CD4-positive, alpha-beta T cell treated with Interferon alpha-2 for 1 hour (primary cell): ENCODE measurements at regions not wholly inside any gene's neighbourhood (a gene's known extent, or its start where the extent isn't known, plus 50 kb on each side); places are given as distances from the start of the nearest gene placed in this dataset.
"Not testable (repeated sequence)": the region's sequence is repeated elsewhere in the genome, so short reads cannot be mapped to it uniquely, and the experiment has no call there.

Experiments used
- DNase-seq, 2 donors: peaks; one replicate each; pipeline ENCODE4 v3.0.0-alpha.2; 2020 to 2022

- DNase-seq, result no peak
These were observed 168.7 kb upstream of the CNOT2 start for GRCh38 chr12:70074510-70074909.

DNA sequence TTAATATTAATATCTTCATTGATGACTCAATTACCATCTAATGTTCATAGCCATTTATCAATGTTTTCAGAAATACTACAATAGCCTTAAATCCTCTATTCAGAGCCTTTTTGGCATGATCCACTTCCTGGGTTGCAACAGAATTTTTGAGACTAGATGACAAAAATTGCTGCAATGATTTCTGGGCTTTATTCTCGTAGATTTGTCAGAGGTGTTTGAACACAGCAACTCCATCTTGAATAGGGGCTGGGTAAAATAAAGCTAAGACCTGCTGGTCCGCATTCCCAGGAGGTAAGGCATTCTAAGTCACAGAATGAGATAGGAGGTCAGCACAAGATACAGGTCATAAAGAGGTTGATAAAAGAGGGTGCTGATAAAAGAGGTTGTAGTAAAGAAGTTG is 165.8 kb upstream of the CNOT2 start:
- no peak for DNase-seq

DNA sequence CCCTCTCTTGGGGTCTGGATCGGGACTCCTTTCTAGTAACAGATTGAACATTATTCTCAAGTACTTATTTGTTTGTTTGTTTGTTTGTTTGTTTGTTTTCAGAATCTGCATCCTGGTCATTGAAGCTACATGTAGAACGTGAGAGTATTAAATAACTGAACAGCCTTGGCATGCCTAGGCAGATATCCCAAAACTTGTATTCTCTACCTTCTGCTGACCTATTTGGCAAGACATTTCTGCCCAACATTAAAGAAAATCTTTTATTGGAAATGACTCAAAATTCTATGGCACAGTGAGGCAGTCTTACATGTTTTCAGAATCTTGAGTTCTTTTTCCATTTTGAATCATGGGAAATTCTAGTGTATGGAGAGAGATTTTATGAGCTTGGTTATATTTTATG is 165.1 kb upstream of the CNOT2 start:
- no peak for DNase-seq

DNA sequence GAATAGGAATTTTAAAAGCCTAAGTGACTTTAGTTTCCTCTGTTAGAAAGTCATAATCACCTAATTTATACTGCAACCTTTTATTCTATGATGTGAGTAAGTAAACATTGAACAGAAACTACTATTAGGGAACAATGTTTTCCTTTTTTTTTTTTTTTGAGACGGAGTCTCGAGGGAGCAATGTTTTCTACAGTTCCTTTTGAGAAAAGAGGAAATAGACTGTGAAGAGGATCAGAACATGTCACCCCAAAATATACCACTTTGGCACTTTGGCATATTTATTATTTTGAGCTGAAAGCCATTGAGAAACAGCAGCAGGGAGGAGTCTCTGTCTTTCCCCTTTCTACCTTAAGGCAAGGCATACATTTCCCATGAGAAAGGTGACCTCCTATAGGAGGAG is 162.7 kb upstream of the CNOT2 start:
- DNase-seq, result no peak

GRCh38 chr12:70082997-70083676 is 160.1 kb upstream of the CNOT2 start:
- DNase-seq, result no peak

DNA sequence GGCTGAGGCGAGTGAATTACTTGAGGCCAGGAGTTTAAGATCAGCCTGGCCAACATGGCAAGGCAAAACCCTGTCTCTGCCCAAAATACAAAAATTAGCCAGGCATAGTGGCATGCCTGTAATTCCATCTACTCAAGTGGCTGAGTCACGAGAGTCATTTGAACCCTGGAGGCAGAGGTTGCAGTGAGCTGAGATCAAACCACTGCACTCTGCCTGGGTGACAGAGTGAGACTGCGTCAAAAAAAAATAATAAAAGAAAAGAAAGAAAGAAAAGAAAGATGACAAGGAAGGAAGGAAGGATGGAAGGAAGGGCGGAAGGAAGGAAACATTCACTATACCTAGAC is 159.6 kb upstream of the CNOT2 start:
- DNase-seq, result no peak

GRCh38 chr12:70086372-70086771 is 156.9 kb upstream of the CNOT2 start:
- DNase-seq, result not testable (repeated sequence)

- DNase-seq, result no peak
These were observed 152.2 kb upstream of the CNOT2 start for GRCh38 chr12:70091021-70091521.

DNA sequence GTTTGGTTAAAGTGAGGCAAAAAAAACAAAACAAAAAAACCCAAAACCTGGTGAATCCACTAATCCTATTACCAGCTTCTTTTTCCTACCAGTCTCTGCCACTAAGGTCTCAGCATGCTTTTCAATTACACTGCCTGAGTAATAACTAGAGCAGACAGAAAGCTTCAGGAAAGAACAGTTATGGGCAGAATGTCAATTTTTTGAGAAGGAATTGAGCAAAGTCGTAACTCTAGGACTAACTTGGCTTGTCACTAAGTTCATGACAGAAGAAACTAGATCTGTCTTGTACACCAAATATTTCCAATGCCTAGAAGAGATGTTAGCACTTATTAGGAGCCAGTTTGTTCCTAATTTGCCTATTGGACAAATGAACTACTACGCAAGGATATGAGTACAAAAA is 148.8 kb upstream of the CNOT2 start:
- DNase-seq, result no peak

DNA sequence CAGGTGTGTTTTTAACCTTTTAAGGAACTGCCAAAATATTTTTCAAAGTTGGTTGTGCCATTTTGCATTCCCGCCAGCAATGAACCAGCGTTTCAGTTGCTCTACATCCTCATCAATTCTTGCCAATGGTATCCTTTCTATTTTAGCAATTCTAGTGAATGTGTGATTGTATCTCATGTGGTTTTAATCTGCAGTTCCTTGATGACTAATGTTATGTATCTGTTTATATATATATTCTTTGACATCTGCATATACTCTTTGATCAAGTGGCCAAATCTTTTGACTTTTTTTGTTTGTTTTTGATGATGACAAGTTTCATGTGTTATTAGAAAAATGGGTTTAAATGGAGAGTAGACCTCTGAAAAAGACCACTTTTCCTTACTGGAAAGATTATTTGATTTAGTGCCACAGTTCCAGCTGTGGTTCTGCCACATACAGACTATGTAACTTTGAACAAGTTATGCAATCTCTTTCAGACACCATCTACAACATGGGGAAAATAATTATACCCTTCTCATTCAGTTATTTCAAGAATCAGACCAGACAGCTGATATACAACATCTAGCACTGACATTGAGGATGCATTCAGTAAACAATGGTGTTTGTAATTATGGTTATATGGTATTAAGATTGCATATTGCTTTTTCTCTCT is 146.3 kb upstream of the CNOT2 start:
- DNase-seq, result no peak

GRCh38 chr12:70101064-70101463 is 142.2 kb upstream of the CNOT2 start:
- no peak for DNase-seq

GRCh38 chr12:70106347-70106746 is 136.9 kb upstream of the CNOT2 start:
- no peak for DNase-seq

- DNase-seq, result no peak
These were observed 133.1 kb upstream of the CNOT2 start for GRCh38 chr12:70110085-70110484.

DNA sequence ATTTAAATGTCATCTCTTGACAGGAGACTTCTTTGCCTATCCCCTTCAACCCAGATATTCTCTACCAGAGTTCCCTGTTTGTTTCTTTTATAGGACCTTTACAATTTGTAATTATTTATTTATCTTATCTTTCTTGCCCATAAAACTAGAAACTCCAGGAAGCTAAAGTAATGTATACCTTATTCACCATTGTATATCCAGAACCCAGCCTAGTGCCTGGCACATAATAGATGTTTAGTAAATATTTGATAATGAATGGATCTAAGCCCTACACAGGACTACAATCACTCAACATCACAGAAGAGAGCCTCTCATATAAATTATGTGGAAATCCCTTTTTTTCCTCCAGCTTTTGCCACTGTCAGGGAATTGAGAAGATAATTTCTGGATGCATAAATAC is 125.6 kb upstream of the CNOT2 start:
- no peak for DNase-seq

DNA sequence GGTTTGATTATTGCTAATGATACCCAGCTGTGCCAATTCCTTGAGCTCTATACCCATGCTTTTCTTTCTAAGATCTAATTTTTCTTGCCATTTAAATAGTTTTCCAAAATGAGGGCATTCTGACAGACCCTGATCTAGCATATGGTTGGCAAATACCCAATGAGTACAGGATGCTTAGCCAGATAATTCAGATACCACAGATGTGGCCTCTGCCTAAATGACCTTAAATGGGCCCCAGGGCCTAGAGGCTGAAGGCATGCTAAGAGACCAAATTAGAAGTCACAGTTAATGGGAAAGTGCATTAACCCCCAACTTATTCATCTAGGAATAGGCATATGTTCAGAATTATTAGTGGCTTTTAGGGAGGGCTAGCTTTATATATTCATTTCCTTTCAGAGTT is 122.3 kb upstream of the CNOT2 start:
- DNase-seq, result no peak

DNA sequence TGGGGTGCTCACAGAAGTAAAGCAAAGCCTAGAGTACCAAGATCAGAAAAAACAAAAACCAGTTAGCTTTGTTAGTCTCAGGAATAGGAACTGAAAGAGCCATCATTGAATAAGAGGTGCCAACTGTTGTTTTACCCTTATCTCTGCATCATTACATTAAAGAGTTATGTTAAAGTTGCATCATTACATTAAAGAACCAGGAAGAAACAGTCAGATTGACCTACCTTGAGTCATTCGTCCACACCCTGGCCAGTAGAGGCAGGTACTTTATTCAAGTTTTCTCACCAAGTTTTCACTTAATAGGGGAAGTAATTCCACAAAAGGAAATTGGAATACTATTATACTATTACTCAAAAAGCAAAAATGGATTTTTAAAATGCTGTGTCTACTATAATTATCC is 121.7 kb upstream of the CNOT2 start:
- no peak for DNase-seq

- no peak for DNase-seq
These were observed 120.4 kb upstream of the CNOT2 start for GRCh38 chr12:70122804-70123203.

- DNase-seq, result no peak
These were observed 94.2 kb upstream of the CNOT2 start for GRCh38 chr12:70149013-70149412.

GRCh38 chr12:70149665-70150064 is 93.6 kb upstream of the CNOT2 start:
- no peak for DNase-seq

GRCh38 chr12:70150230-70150629 is 93.0 kb upstream of the CNOT2 start:
- no peak for DNase-seq

GRCh38 chr12:70151993-70152392 is 91.2 kb upstream of the CNOT2 start:
- no peak for DNase-seq

DNA sequence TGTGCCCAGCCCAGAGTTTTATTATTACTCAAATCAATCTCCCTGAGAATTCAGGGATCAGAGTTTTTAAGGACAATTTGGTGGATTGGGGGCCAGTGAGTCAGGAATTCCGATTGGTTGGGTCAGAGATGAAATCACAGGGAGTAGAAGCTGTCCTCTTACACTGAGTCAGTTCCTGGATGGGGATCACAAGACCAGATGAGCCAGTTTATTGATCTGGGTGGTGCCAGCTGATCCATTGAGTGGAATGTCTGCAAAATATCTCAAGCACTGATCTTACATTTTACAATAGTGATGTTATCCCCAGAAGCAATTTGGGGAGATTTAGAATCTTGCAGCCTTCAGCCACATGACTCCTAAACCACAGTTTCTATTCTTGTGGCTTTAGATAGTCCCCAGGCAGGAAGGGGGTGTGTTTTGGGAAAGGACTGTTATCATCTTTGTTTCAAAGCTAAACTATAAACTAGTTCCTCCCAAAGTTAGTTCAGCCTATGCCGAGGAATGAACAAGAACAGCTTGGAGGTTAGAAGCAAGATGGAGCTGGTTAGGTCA is 89.1 kb upstream of the CNOT2 start:
- DNase-seq, result no peak

- no peak for DNase-seq
These were observed 88.2 kb upstream of the CNOT2 start for GRCh38 chr12:70154960-70155589.

- no peak for DNase-seq
These were observed 86.1 kb upstream of the CNOT2 start for GRCh38 chr12:70157099-70157498.
